ENCODE measurements at regions not wholly inside any gene's neighbourhood (a gene's known extent, or its start where the extent isn't known, plus 50 kb on each side); places are given as distances from the start of the nearest gene placed in this dataset.

DNA sequence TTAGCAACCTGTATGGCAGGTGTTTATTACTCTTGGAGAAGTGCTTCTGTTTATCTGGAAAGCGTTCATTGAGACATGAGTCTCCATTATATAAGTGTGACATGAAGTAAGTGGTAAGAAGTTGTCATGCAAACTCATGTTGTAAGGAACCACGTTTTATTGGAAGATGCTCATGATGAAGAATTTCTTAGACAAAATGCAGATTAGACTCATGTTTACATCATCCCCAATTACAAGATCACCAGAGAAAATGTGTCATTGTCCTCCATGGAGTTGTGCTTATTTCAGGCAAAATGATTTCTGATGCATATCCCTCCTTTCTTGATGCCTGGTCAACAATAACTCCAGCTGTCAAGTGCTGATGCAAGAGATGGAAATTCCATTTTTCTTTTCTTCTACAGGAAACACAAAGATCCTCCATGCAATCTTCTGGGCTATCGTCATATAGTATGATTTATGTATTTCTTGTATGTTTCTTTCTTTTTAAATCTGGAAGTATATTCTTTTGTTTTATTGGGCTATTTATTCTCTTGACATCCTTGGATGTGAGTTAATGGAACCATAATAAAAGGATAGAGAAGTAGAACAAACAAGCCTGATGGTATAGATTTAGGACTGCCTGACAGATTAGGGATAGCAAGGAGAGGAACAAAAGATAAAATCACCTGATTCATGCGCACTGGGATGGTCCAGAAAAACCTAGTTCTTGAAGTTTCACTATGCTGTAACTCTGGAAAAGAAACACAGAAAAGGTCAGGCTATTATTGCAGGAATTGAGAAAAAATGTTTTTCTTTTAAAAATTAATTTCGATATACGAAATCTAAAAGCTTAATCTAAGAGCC, 50.7 kb upstream of the DIAPH3 start:
- no peak overlapping the region for H3K27ac ChIP-seq
- TF ChIP-seq, protein P1, sequence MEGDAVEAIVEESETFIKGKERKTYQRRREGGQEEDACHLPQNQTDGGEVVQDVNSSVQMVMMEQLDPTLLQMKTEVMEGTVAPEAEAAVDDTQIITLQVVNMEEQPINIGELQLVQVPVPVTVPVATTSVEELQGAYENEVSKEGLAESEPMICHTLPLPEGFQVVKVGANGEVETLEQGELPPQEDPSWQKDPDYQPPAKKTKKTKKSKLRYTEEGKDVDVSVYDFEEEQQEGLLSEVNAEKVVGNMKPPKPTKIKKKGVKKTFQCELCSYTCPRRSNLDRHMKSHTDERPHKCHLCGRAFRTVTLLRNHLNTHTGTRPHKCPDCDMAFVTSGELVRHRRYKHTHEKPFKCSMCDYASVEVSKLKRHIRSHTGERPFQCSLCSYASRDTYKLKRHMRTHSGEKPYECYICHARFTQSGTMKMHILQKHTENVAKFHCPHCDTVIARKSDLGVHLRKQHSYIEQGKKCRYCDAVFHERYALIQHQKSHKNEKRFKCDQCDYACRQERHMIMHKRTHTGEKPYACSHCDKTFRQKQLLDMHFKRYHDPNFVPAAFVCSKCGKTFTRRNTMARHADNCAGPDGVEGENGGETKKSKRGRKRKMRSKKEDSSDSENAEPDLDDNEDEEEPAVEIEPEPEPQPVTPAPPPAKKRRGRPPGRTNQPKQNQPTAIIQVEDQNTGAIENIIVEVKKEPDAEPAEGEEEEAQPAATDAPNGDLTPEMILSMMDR (conservative IDR thresholded peaks at IDR 0.05), result no peak
- TF ChIP-seq ZFX (IDR thresholded peaks at IDR 0.05), result no peak

DNA sequence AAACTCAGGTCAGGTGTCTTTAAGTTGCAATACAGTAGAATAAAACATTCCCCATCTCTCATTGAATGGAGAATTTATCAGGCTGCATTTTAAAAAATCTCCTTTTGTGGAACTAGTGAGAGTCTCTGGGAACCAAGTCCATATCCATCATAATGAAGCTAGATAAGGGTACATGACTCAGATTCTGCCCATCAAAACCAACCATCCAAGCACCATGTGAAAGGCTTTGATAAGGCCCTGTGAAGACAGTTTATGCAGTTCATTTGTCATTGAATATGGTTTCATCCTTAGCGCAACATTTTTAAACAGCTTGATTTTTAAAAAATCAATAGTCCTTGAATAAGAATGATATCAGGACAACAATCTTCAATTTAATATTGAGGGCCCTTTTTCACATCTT, 56.3 kb upstream of the DIAPH3 start:
- no peak overlapping the region for H3K27ac ChIP-seq
- TF ChIP-seq, protein P1 (conservative IDR thresholded peaks at IDR 0.05), result no peak
- no peak for TF ChIP-seq ZFX (IDR thresholded peaks at IDR 0.05)

DNA sequence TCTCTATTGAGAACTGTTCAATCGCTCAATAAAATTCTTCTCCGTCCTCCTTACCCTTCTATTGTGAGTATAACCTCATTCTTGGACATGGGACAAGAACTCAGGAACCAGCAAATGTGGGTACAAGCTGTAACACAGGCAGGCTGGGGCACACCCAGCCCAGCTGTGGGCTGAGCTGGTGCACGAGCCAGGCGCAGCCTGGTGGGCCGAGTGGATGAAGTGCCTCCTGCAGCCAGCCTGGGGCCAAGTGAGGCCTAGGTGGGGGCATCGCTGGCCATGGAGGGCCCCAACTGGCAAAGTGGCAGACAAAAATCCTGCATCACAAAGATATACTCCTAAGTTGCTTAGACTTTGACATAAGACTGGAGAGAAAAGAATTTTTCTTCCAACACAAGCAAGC, 57.9 kb upstream of the DIAPH3 start:
- TF ChIP-seq ZFX (IDR thresholded peaks at IDR 0.05), result no peak
- TF ChIP-seq, protein P1 (conservative IDR thresholded peaks at IDR 0.05), result no peak
- no peak overlapping the region for H3K27ac ChIP-seq

DNA sequence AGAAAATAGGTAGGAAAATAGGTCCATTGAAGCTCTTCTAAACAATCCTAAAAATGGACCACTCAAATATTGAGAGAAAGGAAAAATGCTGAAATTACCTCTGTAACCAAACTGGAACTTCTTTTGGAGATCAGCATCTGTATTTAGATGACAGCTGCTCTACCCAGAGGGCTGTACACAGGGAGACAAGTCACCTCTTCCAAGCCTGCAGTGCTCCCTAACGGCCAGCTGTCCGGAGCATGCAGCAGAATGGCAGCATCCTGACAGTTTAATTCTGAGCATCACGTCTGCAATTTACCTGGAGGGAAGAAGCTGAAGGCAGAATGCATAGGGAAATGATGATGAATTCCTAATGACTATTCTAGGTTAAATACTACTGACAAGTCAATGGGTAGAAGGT, 62.8 kb upstream of the DIAPH3 start:
- no peak overlapping the region for H3K27ac ChIP-seq
- TF ChIP-seq, protein P1 (conservative IDR thresholded peaks at IDR 0.05), result peak; percentile 41
- TF ChIP-seq ZFX (IDR thresholded peaks at IDR 0.05), result no peak

DNA sequence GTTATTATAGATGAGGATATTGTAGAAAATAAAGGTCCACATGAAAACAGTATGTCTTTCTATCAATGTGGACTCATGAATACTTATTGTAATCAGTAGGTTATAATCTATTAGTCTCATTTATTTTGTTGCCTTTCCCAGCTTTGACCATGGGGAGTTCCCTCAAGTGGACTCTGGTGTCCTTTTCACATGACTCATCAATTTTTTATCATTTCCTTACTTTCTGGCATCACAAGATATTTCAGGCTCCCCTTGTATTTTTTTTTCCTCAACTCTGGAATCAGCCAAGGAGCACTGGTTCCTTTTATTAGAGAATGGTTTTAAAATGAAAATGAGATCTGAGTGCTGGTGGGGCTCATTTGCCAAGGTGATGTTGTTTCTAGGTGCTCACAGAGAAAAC, 63.4 kb upstream of the DIAPH3 start:
- H3K27ac ChIP-seq, result no peak overlapping the region
- TF ChIP-seq, protein P1 (conservative IDR thresholded peaks at IDR 0.05), result no peak
- TF ChIP-seq ZFX (IDR thresholded peaks at IDR 0.05), result no peak

DNA sequence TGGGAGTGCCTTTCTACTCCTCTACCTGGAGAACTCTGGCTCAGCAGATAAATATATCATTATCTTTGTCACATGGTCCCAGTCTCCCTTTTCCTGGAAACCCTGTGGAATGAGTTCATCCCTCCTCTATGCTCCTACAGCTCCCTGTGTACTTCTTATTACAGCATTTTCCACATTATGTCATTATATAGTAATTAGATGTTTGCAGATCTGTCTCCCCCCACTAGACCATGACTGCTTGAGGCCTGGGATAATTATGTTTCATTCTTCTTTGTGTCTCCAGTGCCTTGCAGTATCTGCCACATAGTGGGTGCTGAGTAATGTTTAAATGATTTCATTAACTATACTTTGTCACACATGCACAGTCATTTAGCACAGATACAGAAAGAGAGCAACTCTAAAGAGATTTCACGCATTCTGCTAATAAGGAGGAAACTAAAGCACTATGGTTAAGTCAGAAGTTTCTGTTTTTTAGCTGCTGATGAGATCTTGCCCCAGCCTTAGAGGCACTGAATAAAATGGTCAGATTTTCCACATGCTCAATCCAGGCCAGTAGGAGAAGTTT, 66.1 kb upstream of the DIAPH3 start:
- TF ChIP-seq, protein P1 (conservative IDR thresholded peaks at IDR 0.05), result no peak
- TF ChIP-seq ZFX (IDR thresholded peaks at IDR 0.05), result no peak
- H3K27ac ChIP-seq, result no peak overlapping the region

DNA sequence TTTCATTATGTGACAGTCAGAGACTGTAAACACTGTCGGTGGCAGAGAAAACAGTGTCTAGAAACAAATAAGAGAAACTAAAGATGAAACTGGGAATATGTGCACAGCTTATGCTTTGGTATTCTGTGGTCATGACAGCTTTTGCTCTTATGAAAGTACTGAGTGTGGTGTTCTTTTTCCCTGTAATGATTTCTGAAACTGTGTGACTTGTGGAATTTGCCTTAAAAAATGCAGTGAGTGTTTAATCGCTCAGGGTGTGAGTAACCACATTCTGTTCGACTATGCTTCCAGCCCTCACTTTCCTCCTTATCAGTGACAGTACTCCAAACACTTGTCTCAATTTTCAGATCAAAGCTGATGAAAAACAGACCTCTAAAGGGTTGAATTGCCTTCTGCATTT, 66.9 kb upstream of the DIAPH3 start:
- TF ChIP-seq, protein P1 (conservative IDR thresholded peaks at IDR 0.05), result no peak
- TF ChIP-seq ZFX (IDR thresholded peaks at IDR 0.05), result no peak
- H3K27ac ChIP-seq, result no peak overlapping the region
